ENCODE measurements at regions not wholly inside any gene's neighbourhood (a gene's known extent, or its start where the extent isn't known, plus 50 kb on each side); places are given as distances from the start of the nearest gene placed in this dataset.
A peak's percentile ranks its signal among the peaks of the same experiment; 100 is the strongest.
"Not testable (repeated sequence)": the region's sequence is repeated elsewhere in the genome, so short reads cannot be mapped to it uniquely, and the experiment has no call there.

GRCh38 chr18:55892862-55893813 lies 305.1 kb upstream of the TCF4 start:
- Histone ChIP-seq H3K4me3 (ENCODE audit: extremely low read depth in 1 of 4, insufficient read depth in 2 of 4, low read depth in 3 of 4, low read length in 4 of 4) (peak overlapping the region in 2 of 4 experiments; percentile 34 to 58; a peak in 4 of 8 replicates), H3K9ac (replicated peaks in 1 of 4; ENCODE audit: extremely low read depth in 1 of 4, low read depth in 3 of 4, low read length in 3 of 4) (peak overlapping the region in 1 of 4 experiments; percentile 51; a peak in 2 of 7 replicates), H2AFZ (ENCODE audit: low read length) (0 out of 2 replicates have a peak overlapping the region, but pooled peaks have one; percentile 20), H4K5ac (ENCODE audit: insufficient read length, low read depth, low read length) (peak overlapping the region; percentile 34), H3K4me2 (ENCODE audit: insufficient read depth in 1 of 2, low read depth in 2 of 2, low read length in 2 of 2) (peak overlapping the region; percentile 51 to 64)
- H4K8ac ChIP-seq (ENCODE audit: extremely low read depth, insufficient read depth, low read length); H3K23me2 ChIP-seq (ENCODE audit: low read depth, low read length); H3K27ac ChIP-seq (ENCODE audit: low read depth, low read length); H2BK20ac ChIP-seq (ENCODE audit: low read length); H4K20me1 ChIP-seq (replicated peaks in 1 of 2; ENCODE audit: control insufficient read depth in 1 of 2, insufficient read depth in 2 of 2, low read length in 2 of 2); H3K79me2 ChIP-seq (ENCODE audit: control insufficient read depth in 1 of 2, insufficient read depth in 2 of 2, low read length in 2 of 2); H3K79me1 ChIP-seq (ENCODE audit: low read depth, low read length); H3K14ac ChIP-seq (ENCODE audit: insufficient read length); H2BK15ac ChIP-seq (ENCODE audit: low read length); H2BK120ac ChIP-seq (replicated peaks; ENCODE audit: low read depth, low read length); H3K36me3 ChIP-seq (ENCODE audit: control insufficient read depth in 2 of 4, insufficient read depth in 4 of 4, low read length in 3 of 4); H3K56ac ChIP-seq (replicated peaks; ENCODE audit: insufficient read length, low read depth, low read length); H4K91ac ChIP-seq (replicated peaks; ENCODE audit: insufficient read length, low read length); H2AK5ac ChIP-seq (ENCODE audit: low read depth, low read length); H3K9me3 ChIP-seq (ENCODE audit: insufficient read depth in 2 of 2, low read depth in 1 of 2, low read length in 1 of 2); H2BK12ac ChIP-seq (ENCODE audit: low read depth, low read length); H3K18ac ChIP-seq (ENCODE audit: extremely low read depth, low read length); H3K4ac ChIP-seq (replicated peaks; ENCODE audit: insufficient read length, low read depth, low read length); H3K4me1 ChIP-seq (replicated peaks in 1 of 4; ENCODE audit: control insufficient read depth in 3 of 4, insufficient read depth in 4 of 4, low read length in 3 of 4); H3K27me3 ChIP-seq (replicated peaks in 1 of 4; ENCODE audit: control insufficient read depth in 3 of 4, extremely low read depth in 1 of 4, insufficient read depth in 3 of 4, low read length in 3 of 4); H3K23ac ChIP-seq (ENCODE audit: insufficient read length); FAIRE-seq; H2BK5ac ChIP-seq (ENCODE audit: low read depth, low read length): not testable (repeated sequence)
- DNase-seq (ENCODE audit: low read depth in 1 of 2, low spot score in 2 of 2) = peak in 1 of 2 experiments; percentile 64
- CTCF ChIA-PET (ENCODE audit: partially characterized antibody) = interaction anchor here (0.8 to 1.0 kb wide), 2 partner anchors 11 to 18 kb away, joined by 3 to 6 read pairs; no protein-coding TSS in a partner anchor
- POLR2A ChIA-PET (ENCODE audit: partially characterized antibody) = interaction anchor here (0.6 to 1.8 kb wide), 3 partner anchors 10 to 380 kb away, joined by 3 to 7 read pairs (median 4); no protein-coding TSS in a partner anchor
- 67% methylated on average over 28 of the region's 28 CpGs; no CpG with 5 or more reads in 1 of the 2 experiments for WGBS, 2 experiments (ENCODE audit: extremely low coverage in 1 of 2, insufficient coverage in 1 of 2, insufficient read length in 1 of 2, insufficient replicate concordance in 2 of 2, low coverage in 1 of 2, low lambda C conversion rate in 2 of 2, missing lambda C conversion rate in 1 of 2)

Measured in H1 (cell line).